Endometrium (tissue), 2 donors: ENCODE measurements at regions not wholly inside any gene's neighbourhood (a gene's known extent, or its start where the extent isn't known, plus 50 kb on each side); places are given as distances from the start of the nearest gene placed in this dataset.
"Not testable (repeated sequence)": the region's sequence is repeated elsewhere in the genome, so short reads cannot be mapped to it uniquely, and the experiment has no call there.

Source experiments
- FAIRE-seq: peaks from 2 replicates; lab custom pipeline; 2012; peaks lifted over from hg19 to GRCh38; lab: Jason Lieb, UNC
- donor health status: control.
- donor health status: control.

DNA sequence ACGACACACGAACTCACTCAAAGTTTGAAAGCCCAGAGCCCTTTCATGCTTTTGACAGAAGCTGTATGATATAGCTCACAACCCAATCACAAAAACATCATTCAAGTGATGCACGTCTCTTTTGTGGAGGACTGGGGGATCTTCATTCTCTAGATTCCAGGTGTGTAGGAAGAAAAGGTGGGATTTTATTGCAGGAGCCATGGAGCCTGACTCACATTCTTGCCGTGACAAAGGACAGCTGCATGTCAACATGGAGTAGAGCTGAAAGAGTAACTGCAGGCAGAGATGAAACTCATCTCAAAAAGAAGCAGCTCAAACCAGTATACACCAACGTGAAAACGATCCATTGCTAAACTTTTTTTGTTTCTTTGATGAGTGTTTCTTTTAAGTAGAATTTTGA is 50.9 kb upstream of the PDE1A start:
- FAIRE-seq = no peak

DNA sequence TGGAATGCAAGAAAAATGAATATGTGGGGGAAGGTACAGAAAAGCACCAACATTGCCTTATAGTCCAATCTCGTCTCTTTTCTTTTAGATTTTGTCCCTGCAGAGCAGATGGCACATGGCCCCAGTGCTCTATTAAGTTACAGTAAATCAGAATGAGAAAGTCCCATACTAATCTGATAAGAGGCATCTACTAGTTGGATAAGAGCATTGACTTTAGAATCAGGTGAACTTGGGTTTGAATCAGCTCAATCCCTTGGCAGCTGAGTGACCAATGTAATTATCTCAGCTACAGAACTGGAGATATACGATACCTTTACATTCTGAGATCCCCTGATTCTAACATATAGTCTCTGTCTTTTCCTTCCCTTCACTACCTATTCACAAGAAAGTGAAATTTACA is 54.8 kb upstream of the PDE1A start:
- FAIRE-seq = no peak

DNA sequence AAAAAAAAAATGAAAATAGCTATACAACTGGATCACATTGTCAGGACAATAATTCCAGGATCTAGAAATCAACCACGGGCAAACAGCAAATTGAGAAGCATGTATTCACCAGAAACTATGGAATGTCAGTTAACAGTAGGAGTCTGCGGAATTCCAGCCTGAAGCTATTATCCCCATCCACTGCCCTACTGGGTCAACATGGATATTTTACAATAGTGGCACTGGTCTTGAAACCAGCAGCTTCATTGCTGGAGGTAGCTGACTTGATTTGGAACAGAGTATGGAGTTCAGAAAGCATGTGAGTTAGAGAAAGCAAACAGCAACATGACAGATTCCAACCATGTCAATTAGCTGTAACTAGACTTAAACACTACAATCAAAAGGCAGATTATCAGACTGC is 55.7 kb upstream of the PDE1A start:
- FAIRE-seq = no peak

DNA sequence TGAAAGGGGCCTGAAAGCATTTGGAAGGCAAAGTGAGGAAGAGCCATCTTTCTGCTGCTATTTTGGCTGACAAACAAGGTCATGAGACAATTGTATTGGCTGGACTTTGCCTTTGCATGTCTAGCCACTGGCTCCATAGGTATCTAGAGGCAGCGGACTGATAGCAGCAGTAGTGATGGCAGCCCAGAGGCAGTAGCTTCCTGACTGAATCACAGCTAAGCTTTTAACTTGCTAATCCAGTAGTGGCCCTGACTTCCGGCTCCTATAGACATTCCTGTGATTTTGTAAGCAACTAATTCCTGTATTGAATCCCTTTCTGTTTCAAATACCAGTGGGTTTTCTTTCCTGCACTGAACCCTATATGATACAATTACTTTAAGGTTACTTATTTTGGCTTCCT is 69.8 kb upstream of the PDE1A start:
- FAIRE-seq = no peak

DNA sequence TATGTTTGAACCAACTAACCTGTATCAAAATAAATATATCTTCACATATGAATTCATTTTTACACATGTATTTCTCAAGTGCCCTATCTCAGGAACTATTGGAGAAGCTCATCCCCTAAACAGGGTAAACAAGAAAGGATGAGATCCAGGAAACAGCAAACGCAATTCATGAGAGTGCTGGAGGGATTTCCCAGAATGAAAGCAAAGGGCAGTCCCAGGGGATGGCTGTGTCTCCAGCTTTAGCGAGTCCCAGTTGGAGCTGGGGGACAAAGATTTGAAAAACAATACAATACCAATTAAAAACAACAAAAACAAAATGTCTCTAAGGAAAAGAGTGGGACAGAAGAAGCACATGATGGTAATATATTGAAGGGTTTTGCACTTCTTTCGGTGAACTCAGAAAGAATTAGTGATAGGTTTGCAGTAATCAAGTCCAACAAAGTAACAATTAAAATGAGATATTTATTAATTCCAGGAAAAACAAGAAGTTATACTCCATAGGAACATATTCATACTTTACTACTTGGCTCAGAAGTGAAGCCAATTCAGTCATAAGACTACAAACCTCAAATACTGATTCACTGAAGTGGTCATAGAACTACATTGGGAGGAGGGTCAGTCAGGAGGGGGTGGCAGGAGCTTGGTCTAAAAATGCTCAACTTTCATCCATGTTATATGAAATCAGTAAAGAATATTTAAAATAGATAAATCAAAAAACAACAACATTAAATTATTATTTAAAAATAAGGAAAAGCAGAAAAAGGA is 73.1 kb upstream of the PDE1A start:
- no peak for FAIRE-seq

DNA sequence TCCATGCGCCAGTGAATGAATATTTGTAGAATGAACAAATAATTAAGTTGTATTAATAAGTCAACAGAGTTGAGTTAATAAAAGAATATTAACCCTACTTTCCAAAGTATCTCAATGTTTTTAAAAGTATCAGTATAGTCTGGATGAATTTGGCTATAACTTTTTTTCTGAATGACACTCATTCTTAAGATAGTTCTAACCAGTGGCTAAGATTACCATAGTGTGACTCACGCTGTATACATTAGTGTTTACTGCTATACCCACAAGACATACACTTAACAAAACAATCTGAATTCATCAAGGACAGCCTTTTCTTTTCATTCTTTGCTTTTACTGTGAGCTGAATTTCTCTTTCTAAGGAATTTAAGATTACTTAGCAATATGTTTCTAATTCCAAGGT is 77.0 kb upstream of the PDE1A start:
- FAIRE-seq = no peak

DNA sequence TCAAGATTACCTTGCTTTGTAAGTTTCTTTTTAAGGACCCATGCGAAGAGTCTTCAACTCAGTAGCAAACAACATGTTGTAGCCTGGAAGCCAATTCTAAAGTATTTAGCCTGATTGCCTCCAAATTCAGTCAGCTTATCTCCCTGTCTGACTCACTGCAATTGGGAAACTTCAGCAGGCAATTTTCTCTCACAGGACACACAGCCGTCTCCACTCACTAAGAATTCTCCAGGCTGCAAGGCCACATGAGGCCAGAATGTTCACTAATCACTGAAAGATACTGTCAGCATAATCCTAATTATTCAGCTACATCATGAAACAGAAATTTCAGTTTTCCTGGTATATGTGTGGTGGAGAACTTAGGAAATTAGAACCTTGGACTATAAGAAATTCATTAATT is 78.1 kb upstream of the PDE1A start:
- FAIRE-seq = no peak

DNA sequence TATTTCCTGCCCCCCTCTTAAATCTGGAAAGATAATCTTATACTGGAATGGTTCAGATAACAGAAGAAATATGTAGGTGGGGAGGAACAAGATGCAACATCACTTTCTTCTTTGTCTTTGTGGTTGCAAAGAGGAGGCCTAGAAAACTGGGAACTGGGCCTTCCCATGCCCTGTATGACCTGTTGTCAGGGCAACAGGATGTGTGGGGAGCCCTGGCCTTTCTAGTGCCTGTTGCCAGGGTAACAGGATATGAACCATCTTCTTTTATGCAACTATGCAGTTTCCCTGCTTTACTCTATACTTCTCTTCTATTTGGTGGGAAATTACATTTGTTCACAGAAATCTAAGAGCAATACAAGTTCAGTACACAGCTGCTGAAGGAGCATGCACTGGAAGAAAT is 79.8 kb upstream of the PDE1A start:
- FAIRE-seq = no peak

DNA sequence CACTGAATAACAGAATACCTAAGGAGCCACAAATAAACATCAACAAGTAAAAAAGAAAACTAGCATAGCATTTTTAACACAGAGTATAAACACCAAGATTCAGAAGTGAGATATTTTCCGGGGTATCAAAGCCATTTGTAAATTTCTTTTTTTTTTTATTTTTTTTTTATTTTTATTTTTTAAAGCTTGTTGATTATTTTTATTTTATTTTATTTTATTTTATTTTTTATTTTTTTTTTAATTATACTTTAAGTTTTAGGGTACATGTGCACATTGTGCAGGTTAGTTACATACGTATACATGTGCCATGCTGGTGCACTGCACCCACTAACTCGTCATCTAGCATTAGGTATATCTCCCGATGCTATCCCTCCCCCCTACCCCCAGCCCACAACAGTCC is 81.7 kb upstream of the PDE1A start:
- not testable (repeated sequence) for FAIRE-seq

DNA sequence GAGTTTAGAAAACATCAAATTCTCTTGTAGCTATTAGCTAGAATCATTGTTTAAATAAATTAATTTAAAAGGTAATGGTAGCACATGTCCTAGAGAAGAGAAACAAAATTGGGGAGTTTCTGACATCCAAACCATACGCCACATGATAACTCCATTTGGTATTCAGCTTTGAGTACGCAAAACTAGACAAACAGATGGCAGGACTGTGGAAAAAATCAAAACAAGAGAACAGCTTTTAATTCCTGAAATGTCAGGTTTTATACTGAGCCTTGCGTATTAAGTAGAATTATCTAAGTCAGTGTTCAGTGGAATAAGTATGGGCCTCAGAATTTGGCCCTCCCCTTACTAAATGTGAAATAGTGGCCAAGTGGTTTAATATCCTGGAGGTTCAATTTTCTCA is 82.4 kb upstream of the PDE1A start:
- FAIRE-seq = no peak

DNA sequence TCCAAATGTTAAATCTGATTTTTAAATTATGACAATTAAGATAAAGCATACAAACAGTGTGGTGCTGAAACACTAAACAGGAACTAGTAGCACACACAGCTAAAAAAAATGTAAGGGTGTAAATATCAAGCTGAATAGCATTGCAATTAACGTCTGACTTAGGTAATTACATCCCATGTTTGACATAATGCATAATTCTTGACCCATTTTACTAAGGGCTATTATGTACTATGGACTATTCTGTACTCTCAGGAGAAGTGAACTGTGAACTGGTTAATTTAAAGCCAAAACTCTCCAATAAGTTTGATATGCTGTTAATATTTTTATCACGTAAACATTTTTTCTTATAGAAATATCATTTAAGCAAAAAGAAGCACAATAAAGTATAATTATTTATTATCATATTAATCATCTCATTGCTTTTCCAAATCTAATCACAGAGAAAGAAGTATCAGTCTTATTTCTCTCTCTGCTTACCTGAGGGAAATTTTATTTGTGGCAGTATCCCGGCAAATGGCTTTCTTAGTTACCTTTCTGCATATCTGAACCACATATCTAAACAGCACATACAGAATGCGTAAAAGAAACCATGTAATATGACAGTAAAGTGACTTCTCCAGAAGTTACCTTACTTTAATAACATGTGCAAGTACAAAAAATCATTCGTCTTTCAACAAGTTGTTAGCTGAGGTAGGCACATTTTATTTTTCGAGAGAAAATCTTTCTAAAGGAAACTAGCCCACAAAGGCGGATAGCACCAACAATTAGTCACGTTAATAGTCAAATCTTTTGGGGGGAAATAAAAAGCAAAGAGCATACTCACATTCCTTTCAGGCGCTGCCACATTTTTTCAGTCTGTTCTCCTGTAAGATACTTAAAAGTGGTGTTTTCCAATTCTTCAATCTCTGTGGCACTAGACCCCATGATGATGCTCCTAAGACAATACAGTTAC is 94.9 kb upstream of the PDE1A start:
- FAIRE-seq = no peak

DNA sequence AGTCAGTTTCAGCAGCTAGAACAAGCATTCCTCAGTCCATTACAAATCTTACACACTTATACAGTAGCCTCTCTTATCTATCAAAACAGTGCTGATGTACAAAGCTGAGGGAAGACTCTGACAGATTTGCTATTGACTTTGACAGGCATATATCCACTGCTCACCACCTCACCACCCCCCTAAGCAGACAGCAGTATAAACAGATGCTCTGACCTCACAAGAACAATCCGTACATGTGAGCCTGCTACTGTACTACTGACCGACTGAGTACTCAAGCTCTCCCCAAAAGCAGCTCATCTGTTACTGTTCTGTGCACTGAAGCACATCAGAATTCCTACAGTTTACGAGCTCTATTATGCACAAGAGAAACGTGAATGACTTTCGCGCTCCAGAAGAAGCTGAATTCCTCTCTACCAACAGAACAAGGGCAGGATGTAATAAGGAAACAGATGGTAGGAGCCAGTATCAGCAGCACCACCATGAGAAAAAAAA is 95.6 kb upstream of the PDE1A start:
- no peak for FAIRE-seq

DNA sequence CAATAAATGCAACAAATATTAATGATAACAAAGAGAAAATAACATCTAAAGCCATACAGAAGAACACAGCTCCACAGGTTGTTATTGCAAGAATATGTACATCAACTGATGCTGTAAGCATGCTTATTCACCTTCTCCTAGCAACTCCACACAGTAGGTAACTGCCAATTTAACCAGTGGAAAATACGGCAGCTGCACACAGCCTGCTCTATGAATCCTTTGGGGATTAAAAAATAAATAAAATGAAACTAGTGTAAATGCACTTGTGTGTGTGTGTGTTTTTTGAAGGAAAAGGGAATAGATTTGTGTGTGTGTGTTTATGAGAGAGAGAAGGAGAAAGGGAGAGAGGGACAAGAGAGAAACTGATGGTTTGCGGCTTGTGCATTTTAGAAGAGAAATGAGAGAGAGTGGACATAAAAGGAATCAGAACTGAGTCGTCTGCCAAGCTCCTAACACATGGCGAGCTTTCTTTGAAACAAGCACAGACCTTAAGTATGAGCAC is 96.2 kb upstream of the PDE1A start:
- FAIRE-seq = no peak

DNA sequence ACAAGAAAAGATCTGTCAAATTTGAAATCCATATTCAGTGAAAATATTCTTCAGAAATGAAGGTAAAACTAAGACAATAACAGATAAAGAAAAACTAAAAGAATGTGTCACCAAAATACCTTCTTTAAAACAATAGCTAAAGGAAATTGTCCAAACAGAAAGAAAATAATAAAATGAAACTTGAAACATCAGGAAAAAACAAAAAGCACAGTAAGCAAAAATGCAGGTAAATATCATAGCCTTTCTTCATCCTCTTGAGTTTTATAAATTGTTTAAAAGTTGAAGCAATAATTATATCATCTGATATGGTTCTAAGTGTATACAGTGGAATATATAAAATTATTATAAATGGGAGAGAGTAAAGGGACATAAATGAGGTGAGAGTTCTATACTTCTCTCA is 103.8 kb upstream of the PDE1A start:
- FAIRE-seq = no peak

DNA sequence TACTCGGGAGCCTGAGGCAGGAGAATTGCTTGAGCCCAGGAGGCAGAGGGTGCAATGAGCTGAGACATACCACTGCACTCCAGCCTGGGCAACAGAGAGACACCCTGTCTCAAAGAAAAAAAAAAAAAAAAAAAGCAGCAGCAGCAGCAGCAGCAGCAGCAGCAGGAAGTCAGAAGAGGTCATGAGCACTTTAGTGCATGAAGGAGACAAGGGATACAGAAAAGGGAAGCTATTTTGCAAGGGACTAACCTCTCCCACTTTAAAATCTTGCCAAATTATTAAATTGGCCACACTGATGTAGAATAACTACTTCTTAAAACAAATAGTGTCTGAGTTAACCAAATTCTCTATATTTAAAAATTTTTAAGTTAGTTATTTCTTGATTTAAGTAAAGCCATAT is 113.4 kb upstream of the PDE1A start:
- FAIRE-seq = no peak

DNA sequence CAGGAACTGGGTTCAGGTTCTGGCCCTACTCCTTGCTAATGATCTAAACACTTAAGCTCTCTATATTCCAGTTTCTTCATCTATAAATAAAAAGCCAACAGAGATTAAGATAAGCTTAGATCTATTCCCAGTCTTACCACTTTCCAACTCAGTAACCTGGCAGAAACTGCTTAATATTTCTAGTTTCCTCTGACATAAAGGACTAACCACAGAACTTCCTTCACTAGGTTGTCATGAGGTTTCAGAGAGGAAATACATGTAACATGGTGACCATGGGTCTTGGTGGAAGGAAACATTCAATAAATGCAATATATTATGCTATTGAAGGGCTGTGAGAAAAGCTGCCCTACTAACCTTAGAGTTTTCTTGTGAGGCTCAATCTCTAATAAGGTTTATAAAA is 114.4 kb upstream of the PDE1A start:
- FAIRE-seq = no peak

DNA sequence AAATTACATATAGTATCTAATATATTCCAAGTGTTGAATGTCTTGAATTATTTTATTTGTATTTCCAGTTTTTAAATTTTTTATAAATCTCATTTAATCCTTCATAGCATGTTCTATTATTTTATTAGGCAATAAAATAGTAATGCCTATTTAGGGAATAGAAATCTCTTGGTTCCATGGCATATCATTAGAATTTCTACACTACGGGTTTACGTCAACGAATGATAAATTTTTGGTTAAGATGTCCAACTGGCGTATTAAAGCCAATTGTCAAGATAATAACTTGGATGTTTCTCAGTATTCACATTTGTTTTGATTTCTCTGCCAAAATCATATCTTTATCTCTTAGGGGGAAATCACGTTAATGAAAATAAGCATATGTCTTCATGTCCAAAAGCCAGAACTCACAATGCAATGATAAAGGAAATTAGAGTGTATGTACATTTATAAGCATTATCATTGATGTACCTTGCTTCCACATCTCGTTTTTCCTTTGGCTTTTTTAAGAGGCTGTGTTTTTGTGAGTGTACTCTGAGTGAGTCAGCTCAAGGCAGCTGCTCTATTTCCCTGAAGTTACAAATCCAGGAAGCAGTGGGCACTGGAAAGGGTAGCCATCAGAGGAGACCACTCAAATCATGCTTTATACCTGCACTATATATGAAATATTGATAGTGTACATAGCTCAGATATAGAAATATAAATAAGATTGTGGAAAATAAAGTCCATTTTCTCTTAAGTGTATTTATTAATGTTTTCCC is 115.8 kb upstream of the PDE1A start:
- FAIRE-seq = peak; percentile 76

DNA sequence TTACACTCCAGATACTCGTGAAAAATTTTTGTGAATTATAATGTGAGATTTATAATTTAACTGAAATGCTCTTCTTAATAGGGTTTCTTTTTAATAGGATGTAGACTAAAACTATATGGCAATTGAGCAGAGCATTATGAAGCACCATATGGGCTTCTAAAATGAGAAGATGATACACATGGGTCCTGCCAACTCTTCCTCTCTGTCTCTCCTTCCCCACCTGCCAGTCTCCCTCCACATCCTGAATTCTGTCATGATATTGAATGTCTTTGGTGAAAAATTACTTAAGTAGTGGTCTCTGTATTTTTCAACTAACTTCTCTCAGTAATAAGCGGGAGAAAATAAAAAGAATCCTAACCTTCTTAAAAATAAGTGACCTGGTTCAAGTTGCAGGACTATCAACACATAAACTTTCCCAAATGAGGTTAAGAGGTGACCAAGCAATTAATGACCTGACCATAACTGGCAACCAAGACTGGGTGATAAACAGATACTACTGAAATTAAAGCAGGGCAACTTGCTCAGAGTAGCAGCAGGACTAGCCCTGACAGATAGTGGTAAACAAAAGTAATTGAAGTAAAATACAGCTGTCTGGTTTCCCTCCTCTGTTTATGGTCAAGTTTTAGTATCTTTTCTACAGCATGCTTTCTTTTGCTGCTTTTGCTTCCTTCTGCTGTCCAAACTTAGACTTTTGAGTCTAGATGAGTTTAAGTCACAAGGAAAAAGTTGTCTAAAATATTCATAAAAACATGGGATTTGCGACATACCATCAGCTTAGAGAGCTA is 117.1 kb upstream of the PDE1A start:
- peak; percentile 87 for FAIRE-seq

DNA sequence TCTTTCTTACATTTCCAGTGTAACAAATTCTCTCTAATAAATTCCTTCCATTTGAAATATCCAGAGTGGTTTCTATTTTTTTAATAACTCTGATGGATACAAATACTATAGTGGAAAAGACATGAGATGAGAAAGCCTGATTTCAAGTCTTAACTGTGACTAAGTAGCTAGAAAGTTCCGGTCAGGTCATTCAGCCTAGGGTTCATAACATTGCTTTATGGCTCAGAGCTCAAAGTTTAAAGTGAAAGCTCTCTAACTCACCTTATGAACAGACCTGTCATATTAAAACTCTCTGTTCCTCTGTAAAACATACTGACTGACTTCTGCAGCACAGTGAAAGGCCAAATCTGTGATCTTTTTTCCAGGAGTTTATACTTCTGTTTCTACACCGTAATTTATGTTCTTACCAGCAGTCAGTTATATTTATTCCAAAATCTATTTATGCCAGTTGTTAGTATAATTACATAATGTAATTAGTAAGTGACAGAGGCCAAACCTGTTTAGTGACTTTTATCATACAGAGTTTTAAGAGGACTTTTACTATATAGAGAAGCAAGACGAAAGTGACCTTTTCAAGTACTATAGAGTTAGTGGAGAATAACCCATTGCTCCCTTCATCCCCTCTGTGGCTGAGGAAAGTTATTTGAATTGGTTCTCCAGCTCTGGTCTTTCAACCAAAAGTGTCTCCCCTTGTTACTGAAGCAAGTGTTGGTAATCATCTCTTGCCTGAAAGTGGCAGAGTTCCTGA is 118.8 kb upstream of the PDE1A start:
- FAIRE-seq = no peak

DNA sequence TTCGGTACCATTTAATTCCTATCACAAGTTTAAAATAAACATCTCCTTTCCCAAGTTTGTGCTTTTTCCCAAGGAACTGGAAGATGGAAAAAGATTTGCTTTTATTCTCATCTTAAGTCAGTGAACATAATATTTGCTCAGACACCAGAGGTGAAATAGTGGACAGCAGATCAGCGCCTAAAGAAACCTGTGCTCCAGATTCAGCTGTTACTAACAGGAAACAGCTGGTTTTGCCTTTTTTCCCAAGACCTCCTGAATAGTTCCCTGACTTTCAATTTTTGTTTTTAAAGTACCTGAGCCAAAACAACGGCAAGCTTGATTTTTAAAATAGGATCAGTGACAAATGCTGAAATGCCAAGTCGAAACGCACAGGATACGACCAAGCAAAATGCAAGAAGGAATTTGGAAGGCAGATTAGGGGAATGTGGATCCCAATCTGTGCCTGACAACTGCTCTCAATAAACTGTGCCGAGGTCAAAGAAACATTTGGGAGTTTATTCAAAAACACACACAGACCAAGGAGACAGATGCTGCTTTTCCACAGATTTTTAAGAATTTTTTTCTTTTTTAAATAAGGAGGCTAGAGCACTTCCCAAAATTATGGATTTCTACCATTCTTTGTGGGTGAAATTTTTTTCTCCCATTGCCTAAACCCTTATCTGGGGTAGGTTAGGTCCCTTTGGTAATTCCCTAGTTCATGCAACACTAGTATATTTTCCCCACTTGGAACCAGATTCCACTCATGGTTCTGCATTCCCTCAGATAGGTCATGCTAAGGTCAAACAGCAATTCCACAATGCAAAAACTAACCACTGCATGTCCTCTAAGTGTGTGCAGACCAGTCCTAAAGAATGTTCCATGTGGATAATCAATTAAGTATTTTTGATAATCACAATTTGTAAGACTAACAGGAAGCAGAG is 121.5 kb upstream of the PDE1A start:
- peak; percentile 12 for FAIRE-seq
